Activated CD8-positive, alpha-beta T cell treated with anti-CD3 and anti-CD28 coated beads for 36 hours (primary cell): ENCODE measurements at regions not wholly inside any gene's neighbourhood (a gene's known extent, or its start where the extent isn't known, plus 50 kb on each side); places are given as distances from the start of the nearest gene placed in this dataset.
"Not testable (repeated sequence)": the region's sequence is repeated elsewhere in the genome, so short reads cannot be mapped to it uniquely, and the experiment has no call there.

Source experiments
- ATAC-seq: fragments of 200-7000 bp; cut with Tn5 transposase; one replicate; pipeline ENCODE4 v1.10.0; 2021; ENCODE audit warnings: mild to moderate bottlenecking, moderate library complexity
- CTCF ChIA-PET: fragments of 350-600 bp; sonication (Branson Sonifier 250); formaldehyde crosslinking; loops from one replicate; lab custom pipeline; 2021; ENCODE audit warnings: antibody characterized with exemption; lab: Charles Lee
- POLR2A ChIA-PET: fragments of 350-600 bp; sonication (Branson Sonifier 250); formaldehyde crosslinking; loops from one replicate; lab custom pipeline; 2021; ENCODE audit warnings: antibody characterized with exemption; lab: Charles Lee
- DNase-seq: peaks from one replicate; pipeline ENCODE4 v3.0.0-alpha.2; 2020
- H3K27ac Mint-ChIP-seq: one replicate; pipeline ENCODE4 v1.8.0; 2021; ENCODE audit warnings: mild to moderate bottlenecking, mixed read lengths
- H3K27me3 Mint-ChIP-seq: one replicate; pipeline ENCODE4 v1.8.0; 2021; ENCODE audit warnings: mixed read lengths
- H3K36me3 Mint-ChIP-seq: one replicate; pipeline ENCODE4 v1.8.0; 2021; ENCODE audit warnings: low read depth, mixed read lengths
- H3K4me1 Mint-ChIP-seq: one replicate; pipeline ENCODE4 v1.8.0; 2021; ENCODE audit warnings: low read depth, mixed read lengths
- H3K4me3 Mint-ChIP-seq: one replicate; pipeline ENCODE4 v1.8.0; 2021; ENCODE audit warnings: mild to moderate bottlenecking, moderate library complexity, mixed read lengths
- H3K9me3 Mint-ChIP-seq: one replicate; pipeline ENCODE4 v1.8.0; 2021; ENCODE audit warnings: mixed read lengths
- CTCF ChIP-seq: fragments of 200-600 bp; IDR thresholded peaks from one replicate; pipeline ENCODE4 v1.8.0; 2022; ENCODE audit warnings: antibody characterized with exemption, mild to moderate bottlenecking
- intact Hi-C: fragments of 100-400 bp; cut with micrococcal nuclease; formaldehyde crosslinking; loops from one replicate; pipeline ENCODE4 v1.10.0; 2022

DNA sequence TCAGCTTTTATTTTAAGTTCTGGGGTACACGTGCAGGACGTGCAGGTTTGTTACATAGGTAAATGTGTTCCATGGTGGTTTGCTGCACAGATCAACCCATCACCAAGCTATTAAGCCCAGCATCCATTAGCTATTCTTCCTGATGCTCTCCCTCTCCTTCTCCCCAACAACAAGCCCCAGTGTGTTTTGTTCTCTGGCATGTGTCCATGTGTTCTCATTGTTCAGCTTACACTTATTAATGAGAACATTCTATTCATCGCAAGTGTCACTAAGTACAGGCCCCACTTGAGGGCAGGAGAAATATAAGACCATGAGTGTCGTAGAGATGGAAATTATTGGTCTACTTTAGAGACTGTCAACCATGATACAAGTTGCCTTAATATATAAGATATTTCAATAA is 615.1 kb downstream of the CDH8 start:
- intact Hi-C loops: no loop called here
- ChIA-PET CTCF (no interaction called here), POLR2A (interaction anchor here (0.7 kb wide), 1 partner anchor 717 kb away, joined by 3 read pairs; no protein-coding TSS in a partner anchor)
- peaks cover 4% of the 10 kb centered on the region for H3K9me3 Mint-ChIP-seq
- TF ChIP-seq CTCF: no peak
- H3K4me1 Mint-ChIP-seq: no peaks in the 10 kb centered on the region
- no peaks in the 10 kb centered on the region for H3K36me3 Mint-ChIP-seq
- ATAC-seq (no peak), DNase-seq (no peak)
- no peak overlapping the region for H3K27ac Mint-ChIP-seq
- H3K4me3 Mint-ChIP-seq: no peak overlapping the region
- no peaks in the 10 kb centered on the region for H3K27me3 Mint-ChIP-seq

DNA sequence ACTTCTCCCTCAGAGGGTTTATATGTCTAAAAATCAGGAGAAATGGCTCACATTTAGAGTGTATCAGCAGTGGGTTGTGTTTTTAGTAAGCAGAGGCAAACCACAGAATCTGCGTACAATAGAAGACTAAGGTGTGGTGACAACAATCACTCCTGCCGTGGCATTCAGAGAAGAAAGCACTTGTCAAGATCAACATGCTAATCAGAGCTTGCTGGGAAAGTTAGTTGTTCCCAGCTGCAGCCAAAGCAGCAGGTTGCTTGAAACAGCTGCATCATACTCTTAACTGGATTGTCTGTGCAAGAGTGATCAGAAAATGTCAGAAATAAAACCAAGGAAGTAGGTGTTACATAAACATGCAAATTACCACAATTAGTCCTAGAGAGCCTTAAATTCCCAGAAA is 616.4 kb downstream of the CDH8 start:
- ATAC-seq (no peak), DNase-seq (no peak)
- intact Hi-C loops: no loop called here
- no peak overlapping the region for H3K27ac Mint-ChIP-seq
- no peak overlapping the region for H3K4me3 Mint-ChIP-seq
- CTCF ChIA-PET: no interaction called here
- H3K36me3 Mint-ChIP-seq: no peaks in the 10 kb centered on the region
- no peak for TF ChIP-seq CTCF
- no peaks in the 10 kb centered on the region for H3K27me3 Mint-ChIP-seq
- no peaks in the 10 kb centered on the region for H3K4me1 Mint-ChIP-seq
- POLR2A ChIA-PET: no interaction called here
- H3K9me3 Mint-ChIP-seq: peaks cover 2% of the 10 kb centered on the region

DNA sequence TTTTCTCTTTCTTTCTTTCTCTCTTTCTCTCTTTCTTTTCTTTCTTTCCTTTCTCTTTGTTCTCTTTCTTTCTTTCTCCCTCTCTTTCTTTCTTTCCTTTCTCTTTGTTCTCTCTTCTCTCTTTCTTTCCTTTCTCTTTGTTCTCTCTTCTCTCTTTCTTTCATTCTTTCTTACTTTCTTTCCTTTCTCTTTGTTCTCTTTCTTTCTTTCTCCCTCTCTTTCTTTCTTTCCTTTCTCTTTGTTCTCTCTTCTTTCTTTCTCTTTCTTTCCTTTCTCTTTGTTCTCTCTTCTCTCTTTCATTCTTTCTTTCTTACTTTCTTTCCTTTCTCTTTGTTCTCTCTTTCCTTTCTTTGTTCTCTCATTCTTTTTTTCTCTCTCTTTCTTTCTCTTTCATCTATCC is 617.4 kb downstream of the CDH8 start:
- CTCF ChIA-PET, H3K4me3 Mint-ChIP-seq, POLR2A ChIA-PET, DNase-seq, H3K4me1 Mint-ChIP-seq, H3K36me3 Mint-ChIP-seq, ATAC-seq, H3K27ac Mint-ChIP-seq, H3K9me3 Mint-ChIP-seq, H3K27me3 Mint-ChIP-seq, intact Hi-C loops: not testable (repeated sequence)
- TF ChIP-seq CTCF: peak; percentile 33

GRCh38 chr16:61415126-61415525 is 621.1 kb downstream of the CDH8 start:
- Mint-ChIP-seq H3K27ac (no peak overlapping the region), H3K9me3 (no peaks in the 10 kb centered on the region), H3K4me3 (no peak overlapping the region), H3K4me1 (no peaks in the 10 kb centered on the region), H3K27me3 (no peaks in the 10 kb centered on the region), H3K36me3 (no peaks in the 10 kb centered on the region)
- POLR2A ChIA-PET: no interaction called here
- CTCF ChIA-PET: no interaction called here
- ATAC-seq (no peak), DNase-seq (no peak)
- intact Hi-C loops: no loop called here
- TF ChIP-seq CTCF: no peak

DNA sequence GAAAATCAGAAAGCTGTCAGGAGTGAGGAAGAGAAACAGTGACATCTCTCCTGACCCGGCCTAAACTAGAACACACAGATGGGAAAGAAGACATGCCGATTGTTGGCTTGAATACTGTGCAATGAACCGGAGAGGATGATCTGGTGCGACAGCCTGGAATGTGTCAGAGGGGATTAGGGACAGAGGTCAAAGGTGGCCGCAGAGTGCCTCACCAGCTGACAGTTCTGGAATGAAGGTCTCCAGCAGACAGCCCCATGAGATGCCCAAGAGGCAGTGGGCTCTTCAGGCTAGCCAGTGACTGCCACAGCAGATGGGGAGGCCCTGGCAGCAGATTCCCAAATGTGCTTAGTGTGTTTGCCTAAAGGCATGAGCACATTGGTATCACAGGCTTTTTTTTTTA is 623.2 kb downstream of the CDH8 start:
- Mint-ChIP-seq H3K9me3 (peaks cover 5% of the 10 kb centered on the region), H3K27ac (no peak overlapping the region), H3K4me3 (no peak overlapping the region), H3K27me3 (no peaks in the 10 kb centered on the region), H3K36me3 (no peaks in the 10 kb centered on the region), H3K4me1 (no peaks in the 10 kb centered on the region)
- POLR2A ChIA-PET: no interaction called here
- no peak for DNase-seq
- no peak for TF ChIP-seq CTCF
- ATAC-seq: no peak
- CTCF ChIA-PET: no interaction called here
- intact Hi-C loops: no loop called here
